Gastrocnemius medialis (tissue), 4 donors: ENCODE measurements at regions not wholly inside any gene's neighbourhood (a gene's known extent, or its start where the extent isn't known, plus 50 kb on each side); places are given as distances from the start of the nearest gene placed in this dataset.

ENCODE experiments used
- POLR2A ChIP-seq, 2 donors: fragments of 450-650 bp; IDR thresholded peaks; one replicate each; pipeline ENCODE4 v1.6.1; 2017; ENCODE audit warnings: antibody characterized with exemption in 2 of 2, mild to moderate bottlenecking in 2 of 2, moderate library complexity in 2 of 2
- TF ChIP-seq, protein P1 (sequence below), 5 experiments: fragments of 450-650 bp in 3 of 5; fragments of 200-600 bp in 2 of 5; sonication (generic) in 2 of 5; IDR thresholded peaks in 4 of 5; conservative IDR thresholded peaks in 1 of 5; 1 replicate in 4 of 5; 2 replicates in 1 of 5; pipeline ENCODE4 v1.5.1; 2016 to 2019; ENCODE audit warnings: antibody characterized with exemption in 5 of 5, mild to moderate bottlenecking in 3 of 5, moderate library complexity in 3 of 5

- TF ChIP-seq, protein P1, sequence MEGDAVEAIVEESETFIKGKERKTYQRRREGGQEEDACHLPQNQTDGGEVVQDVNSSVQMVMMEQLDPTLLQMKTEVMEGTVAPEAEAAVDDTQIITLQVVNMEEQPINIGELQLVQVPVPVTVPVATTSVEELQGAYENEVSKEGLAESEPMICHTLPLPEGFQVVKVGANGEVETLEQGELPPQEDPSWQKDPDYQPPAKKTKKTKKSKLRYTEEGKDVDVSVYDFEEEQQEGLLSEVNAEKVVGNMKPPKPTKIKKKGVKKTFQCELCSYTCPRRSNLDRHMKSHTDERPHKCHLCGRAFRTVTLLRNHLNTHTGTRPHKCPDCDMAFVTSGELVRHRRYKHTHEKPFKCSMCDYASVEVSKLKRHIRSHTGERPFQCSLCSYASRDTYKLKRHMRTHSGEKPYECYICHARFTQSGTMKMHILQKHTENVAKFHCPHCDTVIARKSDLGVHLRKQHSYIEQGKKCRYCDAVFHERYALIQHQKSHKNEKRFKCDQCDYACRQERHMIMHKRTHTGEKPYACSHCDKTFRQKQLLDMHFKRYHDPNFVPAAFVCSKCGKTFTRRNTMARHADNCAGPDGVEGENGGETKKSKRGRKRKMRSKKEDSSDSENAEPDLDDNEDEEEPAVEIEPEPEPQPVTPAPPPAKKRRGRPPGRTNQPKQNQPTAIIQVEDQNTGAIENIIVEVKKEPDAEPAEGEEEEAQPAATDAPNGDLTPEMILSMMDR (IDR thresholded peaks at IDR 0.05 in 4 of 5, conservative IDR thresholded peaks at IDR 0.05 in 1 of 5), result no peak
- no peak for TF ChIP-seq POLR2A (IDR thresholded peaks at IDR 0.05)
Measured at GRCh38 chr16:86430814-86431213, 79.5 kb upstream of the FOXF1 start.
